Gastrocnemius medialis (tissue), 4 donors: ENCODE measurements at regions not wholly inside any gene's neighbourhood (a gene's known extent, or its start where the extent isn't known, plus 50 kb on each side); places are given as distances from the start of the nearest gene placed in this dataset.

Experiments used
- POLR2A ChIP-seq, 2 donors: fragments of 450-650 bp; IDR thresholded peaks; one replicate each; pipeline ENCODE4 v1.6.1; 2017; ENCODE audit warnings: antibody characterized with exemption in 2 of 2, mild to moderate bottlenecking in 2 of 2, moderate library complexity in 2 of 2
- TF ChIP-seq, protein P1 (sequence below), 5 experiments: fragments of 450-650 bp in 3 of 5; fragments of 200-600 bp in 2 of 5; sonication (generic) in 2 of 5; IDR thresholded peaks in 4 of 5; conservative IDR thresholded peaks in 1 of 5; 1 replicate in 4 of 5; 2 replicates in 1 of 5; pipeline ENCODE4 v1.5.1; 2016 to 2019; ENCODE audit warnings: antibody characterized with exemption in 5 of 5, mild to moderate bottlenecking in 3 of 5, moderate library complexity in 3 of 5

DNA sequence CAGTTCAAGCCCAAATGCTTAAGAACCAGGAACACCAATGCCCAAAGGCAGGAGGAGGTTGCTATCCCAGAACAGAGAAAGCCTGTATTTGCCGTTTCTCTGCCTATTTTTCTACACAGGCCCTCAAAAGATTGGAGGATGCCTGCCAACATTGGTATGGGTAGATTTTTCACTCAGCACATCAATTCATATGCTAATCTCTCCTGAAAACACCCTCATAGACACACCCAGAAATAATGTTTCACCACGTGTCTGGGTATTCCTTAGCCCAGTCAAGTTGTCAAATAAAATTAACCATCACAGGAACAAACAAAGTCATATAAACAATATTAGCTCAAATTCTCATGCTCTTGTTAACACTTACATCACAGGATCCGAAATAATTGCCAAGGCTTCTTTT lies 121.9 kb downstream of the RGS21 start:
- TF ChIP-seq, protein P1, sequence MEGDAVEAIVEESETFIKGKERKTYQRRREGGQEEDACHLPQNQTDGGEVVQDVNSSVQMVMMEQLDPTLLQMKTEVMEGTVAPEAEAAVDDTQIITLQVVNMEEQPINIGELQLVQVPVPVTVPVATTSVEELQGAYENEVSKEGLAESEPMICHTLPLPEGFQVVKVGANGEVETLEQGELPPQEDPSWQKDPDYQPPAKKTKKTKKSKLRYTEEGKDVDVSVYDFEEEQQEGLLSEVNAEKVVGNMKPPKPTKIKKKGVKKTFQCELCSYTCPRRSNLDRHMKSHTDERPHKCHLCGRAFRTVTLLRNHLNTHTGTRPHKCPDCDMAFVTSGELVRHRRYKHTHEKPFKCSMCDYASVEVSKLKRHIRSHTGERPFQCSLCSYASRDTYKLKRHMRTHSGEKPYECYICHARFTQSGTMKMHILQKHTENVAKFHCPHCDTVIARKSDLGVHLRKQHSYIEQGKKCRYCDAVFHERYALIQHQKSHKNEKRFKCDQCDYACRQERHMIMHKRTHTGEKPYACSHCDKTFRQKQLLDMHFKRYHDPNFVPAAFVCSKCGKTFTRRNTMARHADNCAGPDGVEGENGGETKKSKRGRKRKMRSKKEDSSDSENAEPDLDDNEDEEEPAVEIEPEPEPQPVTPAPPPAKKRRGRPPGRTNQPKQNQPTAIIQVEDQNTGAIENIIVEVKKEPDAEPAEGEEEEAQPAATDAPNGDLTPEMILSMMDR (IDR thresholded peaks at IDR 0.05 in 4 of 5, conservative IDR thresholded peaks at IDR 0.05 in 1 of 5), result no peak
- no peak for TF ChIP-seq POLR2A (IDR thresholded peaks at IDR 0.05)
